Activated CD8-positive, alpha-beta T cell treated with anti-CD3 and anti-CD28 coated beads for 36 hours (primary cell): ENCODE measurements at regions not wholly inside any gene's neighbourhood (a gene's known extent, or its start where the extent isn't known, plus 50 kb on each side); places are given as distances from the start of the nearest gene placed in this dataset.

Source experiments
- ATAC-seq: fragments of 200-7000 bp; cut with Tn5 transposase; one replicate; pipeline ENCODE4 v1.10.0; 2021; ENCODE audit warnings: mild to moderate bottlenecking, moderate library complexity
- CTCF ChIA-PET: fragments of 350-600 bp; sonication (Branson Sonifier 250); formaldehyde crosslinking; loops from one replicate; lab custom pipeline; 2021; ENCODE audit warnings: antibody characterized with exemption; lab: Charles Lee
- POLR2A ChIA-PET: fragments of 350-600 bp; sonication (Branson Sonifier 250); formaldehyde crosslinking; loops from one replicate; lab custom pipeline; 2021; ENCODE audit warnings: antibody characterized with exemption; lab: Charles Lee
- DNase-seq: peaks from one replicate; pipeline ENCODE4 v3.0.0-alpha.2; 2020
- H3K27ac Mint-ChIP-seq: one replicate; pipeline ENCODE4 v1.8.0; 2021; ENCODE audit warnings: mild to moderate bottlenecking, mixed read lengths
- H3K27me3 Mint-ChIP-seq: one replicate; pipeline ENCODE4 v1.8.0; 2021; ENCODE audit warnings: mixed read lengths
- H3K36me3 Mint-ChIP-seq: one replicate; pipeline ENCODE4 v1.8.0; 2021; ENCODE audit warnings: low read depth, mixed read lengths
- H3K4me1 Mint-ChIP-seq: one replicate; pipeline ENCODE4 v1.8.0; 2021; ENCODE audit warnings: low read depth, mixed read lengths
- H3K4me3 Mint-ChIP-seq: one replicate; pipeline ENCODE4 v1.8.0; 2021; ENCODE audit warnings: mild to moderate bottlenecking, moderate library complexity, mixed read lengths
- H3K9me3 Mint-ChIP-seq: one replicate; pipeline ENCODE4 v1.8.0; 2021; ENCODE audit warnings: mixed read lengths
- CTCF ChIP-seq: fragments of 200-600 bp; IDR thresholded peaks from one replicate; pipeline ENCODE4 v1.8.0; 2022; ENCODE audit warnings: antibody characterized with exemption, mild to moderate bottlenecking
- intact Hi-C: fragments of 100-400 bp; cut with micrococcal nuclease; formaldehyde crosslinking; loops from one replicate; pipeline ENCODE4 v1.10.0; 2022

- no peak overlapping the region for H3K4me3 Mint-ChIP-seq
- H3K27me3 Mint-ChIP-seq, result no peaks in the 10 kb centered on the region
- no peak for ATAC-seq
- H3K36me3 Mint-ChIP-seq, result no peaks in the 10 kb centered on the region
- H3K9me3 Mint-ChIP-seq, result no peaks in the 10 kb centered on the region
- no peak for TF ChIP-seq CTCF
- H3K27ac Mint-ChIP-seq, result no peak overlapping the region
- H3K4me1 Mint-ChIP-seq, result no peaks in the 10 kb centered on the region
- DNase-seq, result no peak
- ChIA-PET CTCF (interaction anchor here (1.1 kb wide), 1 partner anchor 15 kb away, joined by 4 read pairs; no protein-coding TSS in a partner anchor), POLR2A (no interaction called here)
- intact Hi-C loops, result no loop called here
Measured at GRCh38 chr20:10917826-10918225, 244.0 kb upstream of the JAG1 start.

- CTCF ChIA-PET, result no interaction called here
- TF ChIP-seq CTCF, result no peak
- Mint-ChIP-seq H3K4me1 (no peaks in the 10 kb centered on the region), H3K36me3 (no peaks in the 10 kb centered on the region), H3K4me3 (no peak overlapping the region), H3K27me3 (no peaks in the 10 kb centered on the region), H3K9me3 (no peaks in the 10 kb centered on the region), H3K27ac (no peak overlapping the region)
- DNase-seq (no peak), ATAC-seq (no peak)
- intact Hi-C loops, result no loop called here
- POLR2A ChIA-PET, result no interaction called here
Measured at GRCh38 chr20:10919396-10920140, 245.8 kb upstream of the JAG1 start.

GRCh38 chr20:10920396-10920795 lies 246.6 kb upstream of the JAG1 start:
- intact Hi-C loops, result no loop called here
- TF ChIP-seq CTCF, result no peak
- CTCF ChIA-PET, result no interaction called here

GRCh38 chr20:10921491-10922010 lies 247.8 kb upstream of the JAG1 start:
- Mint-ChIP-seq H3K4me1 (no peaks in the 10 kb centered on the region), H3K4me3 (no peak overlapping the region), H3K27me3 (no peaks in the 10 kb centered on the region), H3K9me3 (no peaks in the 10 kb centered on the region), H3K36me3 (no peaks in the 10 kb centered on the region), H3K27ac (no peak overlapping the region)
- TF ChIP-seq CTCF, result no peak
- DNase-seq (no peak), ATAC-seq (no peak)
- ChIA-PET POLR2A (no interaction called here), CTCF (no interaction called here)
- intact Hi-C loops, result no loop called here

More at GRCh38 chr20:10920396-10920795, 246.6 kb upstream of the JAG1 start:
- Mint-ChIP-seq H3K4me1 (no peaks in the 10 kb centered on the region), H3K27me3 (no peaks in the 10 kb centered on the region), H3K4me3 (no peak overlapping the region), H3K9me3 (no peaks in the 10 kb centered on the region), H3K27ac (no peak overlapping the region), H3K36me3 (no peaks in the 10 kb centered on the region)
- POLR2A ChIA-PET, result no interaction called here
- DNase-seq (no peak), ATAC-seq (no peak)

- Mint-ChIP-seq H3K4me3 (no peak overlapping the region), H3K9me3 (no peaks in the 10 kb centered on the region), H3K4me1 (no peaks in the 10 kb centered on the region), H3K27me3 (no peaks in the 10 kb centered on the region), H3K36me3 (no peaks in the 10 kb centered on the region), H3K27ac (no peak overlapping the region)
- CTCF ChIA-PET, result no interaction called here
- no peak for TF ChIP-seq CTCF
- ATAC-seq (no peak), DNase-seq (no peak)
- POLR2A ChIA-PET, result no interaction called here
- intact Hi-C loops, result no loop called here
Measured at GRCh38 chr20:10922506-10922905, 248.7 kb upstream of the JAG1 start.
